ENCODE measurements at regions not wholly inside any gene's neighbourhood (a gene's known extent, or its start where the extent isn't known, plus 50 kb on each side); places are given as distances from the start of the nearest gene placed in this dataset.
"Not testable (repeated sequence)": the region's sequence is repeated elsewhere in the genome, so short reads cannot be mapped to it uniquely, and the experiment has no call there.

GRCh38 chr9:97790542-97790941, 62.5 kb upstream of the FOXE1 start:
- CTCF ChIA-PET = no interaction called here
- POLR2A ChIA-PET = no interaction called here
- no peak for DNase-seq (ENCODE audit: extremely low spot score)
- TF ChIP-seq FOXA1 (IDR thresholded peaks at IDR 0.05) (no peak), FOXM1 (IDR thresholded peaks at IDR 0.05; ENCODE audit: borderline replicate concordance) (no peak), FOXK2 (IDR thresholded peaks at IDR 0.05) (no peak), SUZ12 (IDR thresholded peaks at IDR 0.05) (no peak), L3MBTL2 (conservative IDR thresholded peaks at IDR 0.05) (no peak), ARNT (IDR thresholded peaks at IDR 0.05) (no peak), TARDBP (IDR thresholded peaks at IDR 0.05) (no peak), SP1 (IDR thresholded peaks at IDR 0.05) (no peak), ELF4 (IDR thresholded peaks at IDR 0.05) (no peak), LEF1 (IDR thresholded peaks at IDR 0.05; ENCODE audit: borderline replicate concordance) (no peak), CTBP1 (IDR thresholded peaks at IDR 0.05; ENCODE audit: borderline replicate concordance) (no peak), NFRKB (IDR thresholded peaks at IDR 0.05) (no peak), ZNF384 (IDR thresholded peaks at IDR 0.05) (no peak), BHLHE40 (IDR thresholded peaks at IDR 0.05; ENCODE audit: borderline replicate concordance) (no peak), PKNOX1 (IDR thresholded peaks at IDR 0.05) (no peak), HDGF (IDR thresholded peaks at IDR 0.05; ENCODE audit: borderline replicate concordance) (no peak)

DNA sequence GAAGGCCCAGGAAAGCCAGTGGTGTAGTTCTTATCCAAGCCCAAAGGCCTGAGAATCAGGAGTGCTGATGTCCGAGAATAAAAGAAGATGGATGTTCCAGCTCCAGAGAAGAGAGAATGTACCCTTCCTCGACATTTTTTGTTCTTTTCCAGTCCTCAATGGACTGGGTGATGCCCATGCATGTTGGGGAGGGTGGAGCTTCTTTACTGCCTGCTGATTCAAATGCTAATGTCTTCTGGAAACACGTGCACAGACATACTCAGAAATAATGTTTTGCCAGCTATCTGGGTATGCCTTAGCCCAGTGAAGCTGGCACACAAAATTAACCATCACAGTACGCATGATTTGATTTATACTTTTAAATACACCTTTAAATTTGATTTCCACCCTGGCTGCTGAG, 61.5 kb upstream of the FOXE1 start:
- DNase-seq (ENCODE audit: extremely low spot score) = no peak
- ChIA-PET CTCF (no interaction called here), POLR2A (interaction anchor here (0.8 kb wide), 1 partner anchor 12 kb away, joined by 3 read pairs; no protein-coding TSS in a partner anchor)
- TF ChIP-seq L3MBTL2 (conservative IDR thresholded peaks at IDR 0.05) = no peak
- no peak for TF ChIP-seq FOXM1 (IDR thresholded peaks at IDR 0.05; ENCODE audit: borderline replicate concordance)

DNA sequence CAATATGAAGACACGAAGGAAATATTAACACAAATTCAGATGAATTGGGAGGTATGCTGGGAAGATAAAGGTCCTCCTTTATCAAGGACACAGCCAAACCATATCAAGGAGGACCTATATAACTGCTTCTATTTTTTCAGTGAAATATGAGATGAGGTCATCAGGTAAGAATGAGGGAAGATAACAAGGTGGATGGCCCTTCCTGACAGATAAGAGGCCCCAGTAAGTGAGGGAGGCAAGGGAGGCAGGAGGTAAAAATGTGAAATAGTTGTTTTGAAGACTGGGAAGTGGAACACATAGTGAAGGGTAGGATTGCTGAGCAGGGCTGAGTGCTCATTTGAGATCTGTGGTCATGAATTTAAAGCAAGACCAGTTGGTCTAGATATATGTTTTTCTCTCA, 60.0 kb upstream of the FOXE1 start:
- ChIA-PET CTCF (no interaction called here), POLR2A (no interaction called here)
- no peak for DNase-seq (ENCODE audit: extremely low spot score)
- TF ChIP-seq NFRKB (IDR thresholded peaks at IDR 0.05) = no peak
- no peak for TF ChIP-seq HDGF (IDR thresholded peaks at IDR 0.05; ENCODE audit: borderline replicate concordance)
- TF ChIP-seq LEF1 (IDR thresholded peaks at IDR 0.05; ENCODE audit: borderline replicate concordance) = no peak
- no peak for TF ChIP-seq CTBP1 (IDR thresholded peaks at IDR 0.05; ENCODE audit: borderline replicate concordance)

- no peak for DNase-seq (ENCODE audit: extremely low spot score)
- ChIA-PET CTCF (no interaction called here), POLR2A (no interaction called here)
- TF ChIP-seq SP1 (IDR thresholded peaks at IDR 0.05) (no peak), ZNF384 (IDR thresholded peaks at IDR 0.05) (no peak), LEF1 (IDR thresholded peaks at IDR 0.05; ENCODE audit: borderline replicate concordance) (no peak), L3MBTL2 (conservative IDR thresholded peaks at IDR 0.05) (no peak), SUZ12 (IDR thresholded peaks at IDR 0.05) (no peak), ELF4 (IDR thresholded peaks at IDR 0.05) (no peak), BHLHE40 (IDR thresholded peaks at IDR 0.05; ENCODE audit: borderline replicate concordance) (no peak), CTBP1 (IDR thresholded peaks at IDR 0.05; ENCODE audit: borderline replicate concordance) (no peak), ARNT (IDR thresholded peaks at IDR 0.05) (no peak), NFRKB (IDR thresholded peaks at IDR 0.05) (no peak), PKNOX1 (IDR thresholded peaks at IDR 0.05) (no peak), FOXA1 (IDR thresholded peaks at IDR 0.05) (no peak), FOXM1 (IDR thresholded peaks at IDR 0.05; ENCODE audit: borderline replicate concordance) (no peak), HDGF (IDR thresholded peaks at IDR 0.05; ENCODE audit: borderline replicate concordance) (no peak), TARDBP (IDR thresholded peaks at IDR 0.05) (no peak), FOXK2 (IDR thresholded peaks at IDR 0.05) (no peak)
Observed at GRCh38 chr9:97794666-97795065, 58.4 kb upstream of the FOXE1 start.

DNA sequence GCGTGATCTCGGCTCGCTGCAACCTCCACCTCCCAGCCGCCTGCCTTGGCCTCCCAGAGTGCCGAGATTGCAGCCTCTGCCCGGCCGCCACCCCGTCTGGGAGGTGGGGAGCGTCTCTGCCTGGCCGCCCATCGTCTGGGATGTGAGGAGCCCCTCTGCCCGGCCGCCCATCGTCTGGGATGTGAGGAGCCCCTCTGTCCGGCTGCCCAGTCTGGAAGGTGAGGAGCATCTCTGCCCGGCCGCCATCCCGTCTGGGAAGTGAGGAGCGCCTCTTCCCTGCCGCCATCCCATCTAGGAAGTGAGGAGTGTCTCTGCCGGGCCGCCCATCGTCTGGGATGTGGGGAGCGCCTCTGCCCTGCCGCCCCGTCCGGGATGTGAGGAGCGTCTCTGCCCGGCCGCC, 56.9 kb upstream of the FOXE1 start:
- POLR2A ChIA-PET; CTCF ChIA-PET; DNase-seq (ENCODE audit: extremely low spot score): not testable (repeated sequence)

- POLR2A ChIA-PET = no interaction called here
- DNase-seq (ENCODE audit: extremely low spot score) = no peak
- CTCF ChIA-PET = no interaction called here
- TF ChIP-seq FOXK2 (IDR thresholded peaks at IDR 0.05) = no peak
- no peak for TF ChIP-seq LEF1 (IDR thresholded peaks at IDR 0.05; ENCODE audit: borderline replicate concordance)
- TF ChIP-seq FOXM1 (IDR thresholded peaks at IDR 0.05; ENCODE audit: borderline replicate concordance) = no peak
- no peak for TF ChIP-seq SUZ12 (IDR thresholded peaks at IDR 0.05)
- TF ChIP-seq BHLHE40 (IDR thresholded peaks at IDR 0.05; ENCODE audit: borderline replicate concordance) = no peak
- TF ChIP-seq FOXA1 (IDR thresholded peaks at IDR 0.05) = no peak
- no peak for TF ChIP-seq ELF4 (IDR thresholded peaks at IDR 0.05)
- TF ChIP-seq ARNT (IDR thresholded peaks at IDR 0.05) = no peak
- no peak for TF ChIP-seq CTBP1 (IDR thresholded peaks at IDR 0.05; ENCODE audit: borderline replicate concordance)
- no peak for TF ChIP-seq L3MBTL2 (conservative IDR thresholded peaks at IDR 0.05)
- TF ChIP-seq HDGF (IDR thresholded peaks at IDR 0.05; ENCODE audit: borderline replicate concordance) = no peak
- TF ChIP-seq SP1 (IDR thresholded peaks at IDR 0.05) = no peak
Observed at GRCh38 chr9:97801180-97801579, 51.8 kb upstream of the FOXE1 start.

- no peak for DNase-seq (ENCODE audit: extremely low spot score)
- ChIA-PET POLR2A (no interaction called here), CTCF (interaction anchor here (0.7 kb wide), 1 partner anchor 510 kb away, joined by 4 read pairs; no protein-coding TSS in a partner anchor)
- TF ChIP-seq L3MBTL2 (conservative IDR thresholded peaks at IDR 0.05) (no peak), HDGF (IDR thresholded peaks at IDR 0.05; ENCODE audit: borderline replicate concordance) (no peak), SUZ12 (IDR thresholded peaks at IDR 0.05) (no peak), LEF1 (IDR thresholded peaks at IDR 0.05; ENCODE audit: borderline replicate concordance) (no peak), PKNOX1 (IDR thresholded peaks at IDR 0.05) (no peak), TARDBP (IDR thresholded peaks at IDR 0.05) (no peak), FOXA1 (IDR thresholded peaks at IDR 0.05) (no peak), ZNF384 (IDR thresholded peaks at IDR 0.05) (no peak), ARNT (IDR thresholded peaks at IDR 0.05) (no peak), NFRKB (IDR thresholded peaks at IDR 0.05) (no peak), ELF4 (IDR thresholded peaks at IDR 0.05) (no peak), FOXM1 (IDR thresholded peaks at IDR 0.05; ENCODE audit: borderline replicate concordance) (no peak), SP1 (IDR thresholded peaks at IDR 0.05) (no peak)
Observed at GRCh38 chr9:97802276-97802675, 50.8 kb upstream of the FOXE1 start.
